ENCODE measurements at regions not wholly inside any gene's neighbourhood (a gene's known extent, or its start where the extent isn't known, plus 50 kb on each side); places are given as distances from the start of the nearest gene placed in this dataset.

GRCh38 chr1:87765681-87766070 lies 437.0 kb downstream of the LMO4 start:
- Histone ChIP-seq H3K36me3 (ENCODE audit: control insufficient read depth, insufficient read depth, low read length) (no peaks in the 10 kb centered on the region), H3K4me1 (ENCODE audit: control insufficient read depth, insufficient read depth, low read length, poor library complexity, severe bottlenecking) (no peaks in the 10 kb centered on the region), H3K27ac (ENCODE audit: low read depth, low read length, severe bottlenecking) (no peak overlapping the region), H3K9me3 (ENCODE audit: control insufficient read depth, low read length) (no peaks in the 10 kb centered on the region), H3K4me3 (ENCODE audit: extremely low read depth, insufficient read depth, low read length, poor library complexity, severe bottlenecking) (no peak overlapping the region)
- WGBS, 2 experiments (ENCODE audit: insufficient coverage in 2 of 2): no CpG with 5 or more reads among the region's 1 CpG

GRCh38 chr1:87766737-87767136 lies 438.1 kb downstream of the LMO4 start:
- Histone ChIP-seq H3K27ac (ENCODE audit: low read depth, low read length, severe bottlenecking) (no peak overlapping the region), H3K36me3 (ENCODE audit: control insufficient read depth, insufficient read depth, low read length) (no peaks in the 10 kb centered on the region), H3K4me3 (ENCODE audit: extremely low read depth, insufficient read depth, low read length, poor library complexity, severe bottlenecking) (no peak overlapping the region), H3K4me1 (ENCODE audit: control insufficient read depth, insufficient read depth, low read length, poor library complexity, severe bottlenecking) (no peaks in the 10 kb centered on the region), H3K9me3 (ENCODE audit: control insufficient read depth, low read length) (no peaks in the 10 kb centered on the region)
- WGBS, 2 experiments (ENCODE audit: insufficient coverage in 2 of 2): 100% methylated on average over 1 of the region's 1 CpG

- 86 to 100% methylated on average over 2 of the region's 3 CpGs for WGBS, 2 experiments (ENCODE audit: insufficient coverage in 2 of 2)
Measured at GRCh38 chr1:87778896-87779295, 450.2 kb downstream of the LMO4 start.

GRCh38 chr1:87781554-87781953 lies 452.9 kb downstream of the LMO4 start:
- WGBS, 2 experiments (ENCODE audit: insufficient coverage in 2 of 2): 80% methylated on average over 1 of the region's 1 CpG; no CpG with 5 or more reads in 1 of the 2 experiments
- Histone ChIP-seq H3K27ac (ENCODE audit: low read depth, low read length, severe bottlenecking) (no peak overlapping the region), H3K9me3 (ENCODE audit: control insufficient read depth, low read length) (peaks cover 3% of the 10 kb centered on the region), H3K4me3 (ENCODE audit: extremely low read depth, insufficient read depth, low read length, poor library complexity, severe bottlenecking) (no peak overlapping the region), H3K36me3 (ENCODE audit: control insufficient read depth, insufficient read depth, low read length) (no peaks in the 10 kb centered on the region), H3K4me1 (ENCODE audit: control insufficient read depth, insufficient read depth, low read length, poor library complexity, severe bottlenecking) (peaks cover 8% of the 10 kb centered on the region)

More at GRCh38 chr1:87778896-87779295, 450.2 kb downstream of the LMO4 start:
- peaks cover 3% of the 10 kb centered on the region for H3K9me3 ChIP-seq (ENCODE audit: control insufficient read depth, low read length)
- no peak overlapping the region for H3K27ac ChIP-seq (ENCODE audit: low read depth, low read length, severe bottlenecking)
- peaks cover 4% of the 10 kb centered on the region for H3K4me1 ChIP-seq (ENCODE audit: control insufficient read depth, insufficient read depth, low read length, poor library complexity, severe bottlenecking)
- H3K4me3 ChIP-seq (ENCODE audit: extremely low read depth, insufficient read depth, low read length, poor library complexity, severe bottlenecking): no peak overlapping the region
- no peaks in the 10 kb centered on the region for H3K36me3 ChIP-seq (ENCODE audit: control insufficient read depth, insufficient read depth, low read length)

- H3K4me1 ChIP-seq (ENCODE audit: control insufficient read depth, insufficient read depth, low read length, poor library complexity, severe bottlenecking): peaks cover 16% of the 10 kb centered on the region
- no peak overlapping the region for H3K4me3 ChIP-seq (ENCODE audit: extremely low read depth, insufficient read depth, low read length, poor library complexity, severe bottlenecking)
- no peak overlapping the region for H3K27ac ChIP-seq (ENCODE audit: low read depth, low read length, severe bottlenecking)
- peaks cover 3% of the 10 kb centered on the region for H3K9me3 ChIP-seq (ENCODE audit: control insufficient read depth, low read length)
- no peaks in the 10 kb centered on the region for H3K36me3 ChIP-seq (ENCODE audit: control insufficient read depth, insufficient read depth, low read length)
- WGBS, 2 experiments (ENCODE audit: insufficient coverage in 2 of 2): no CpG with 5 or more reads among the region's 2 CpGs
Measured at GRCh38 chr1:87783315-87783714, 454.6 kb downstream of the LMO4 start.

- 100% methylated on average over 1 of the region's 1 CpG; no CpG with 5 or more reads in 1 of the 2 experiments for WGBS, 2 experiments (ENCODE audit: insufficient coverage in 2 of 2)
- Histone ChIP-seq H3K36me3 (ENCODE audit: control insufficient read depth, insufficient read depth, low read length) (no peaks in the 10 kb centered on the region), H3K9me3 (ENCODE audit: control insufficient read depth, low read length) (no peaks in the 10 kb centered on the region), H3K27ac (ENCODE audit: low read depth, low read length, severe bottlenecking) (no peak overlapping the region), H3K4me1 (ENCODE audit: control insufficient read depth, insufficient read depth, low read length, poor library complexity, severe bottlenecking) (peaks cover 19% of the 10 kb centered on the region), H3K4me3 (ENCODE audit: extremely low read depth, insufficient read depth, low read length, poor library complexity, severe bottlenecking) (no peak overlapping the region)
Measured at GRCh38 chr1:87785386-87785785, 456.7 kb downstream of the LMO4 start.

GRCh38 chr1:87786229-87786628 lies 457.5 kb downstream of the LMO4 start:
- no peaks in the 10 kb centered on the region for H3K36me3 ChIP-seq (ENCODE audit: control insufficient read depth, insufficient read depth, low read length)
- H3K9me3 ChIP-seq (ENCODE audit: control insufficient read depth, low read length): no peaks in the 10 kb centered on the region
- peaks cover 19% of the 10 kb centered on the region for H3K4me1 ChIP-seq (ENCODE audit: control insufficient read depth, insufficient read depth, low read length, poor library complexity, severe bottlenecking)
- no peak overlapping the region for H3K4me3 ChIP-seq (ENCODE audit: extremely low read depth, insufficient read depth, low read length, poor library complexity, severe bottlenecking)
- 91% methylated on average over 1 of the region's 1 CpG; no CpG with 5 or more reads in 1 of the 2 experiments for WGBS, 2 experiments (ENCODE audit: insufficient coverage in 2 of 2)
- H3K27ac ChIP-seq (ENCODE audit: low read depth, low read length, severe bottlenecking): peak overlapping the region; percentile 80

GRCh38 chr1:87786861-87787545 lies 458.3 kb downstream of the LMO4 start:
- H3K27ac ChIP-seq (ENCODE audit: low read depth, low read length, severe bottlenecking): peak overlapping the region; percentile 80
- H3K4me1 ChIP-seq (ENCODE audit: control insufficient read depth, insufficient read depth, low read length, poor library complexity, severe bottlenecking): peaks cover 19% of the 10 kb centered on the region
- no peaks in the 10 kb centered on the region for H3K36me3 ChIP-seq (ENCODE audit: control insufficient read depth, insufficient read depth, low read length)
- 25 to 58% methylated on average over 1 of the region's 5 CpGs for WGBS, 2 experiments (ENCODE audit: insufficient coverage in 2 of 2)
- no peak overlapping the region for H3K4me3 ChIP-seq (ENCODE audit: extremely low read depth, insufficient read depth, low read length, poor library complexity, severe bottlenecking)
- H3K9me3 ChIP-seq (ENCODE audit: control insufficient read depth, low read length): no peaks in the 10 kb centered on the region

- H3K27ac ChIP-seq (ENCODE audit: low read depth, low read length, severe bottlenecking): peak overlapping the region; percentile 80
- no peak overlapping the region for H3K4me3 ChIP-seq (ENCODE audit: extremely low read depth, insufficient read depth, low read length, poor library complexity, severe bottlenecking)
- WGBS, 2 experiments (ENCODE audit: insufficient coverage in 2 of 2): no CpG with 5 or more reads among the region's 3 CpGs
- H3K9me3 ChIP-seq (ENCODE audit: control insufficient read depth, low read length): no peaks in the 10 kb centered on the region
- peaks cover 22% of the 10 kb centered on the region for H3K4me1 ChIP-seq (ENCODE audit: control insufficient read depth, insufficient read depth, low read length, poor library complexity, severe bottlenecking)
- no peaks in the 10 kb centered on the region for H3K36me3 ChIP-seq (ENCODE audit: control insufficient read depth, insufficient read depth, low read length)
Measured at GRCh38 chr1:87787551-87787950, 458.9 kb downstream of the LMO4 start.

GRCh38 chr1:87790756-87791155 lies 462.1 kb downstream of the LMO4 start:
- H3K4me3 ChIP-seq (ENCODE audit: extremely low read depth, insufficient read depth, low read length, poor library complexity, severe bottlenecking): no peak overlapping the region
- no peaks in the 10 kb centered on the region for H3K9me3 ChIP-seq (ENCODE audit: control insufficient read depth, low read length)
- no peak overlapping the region for H3K27ac ChIP-seq (ENCODE audit: low read depth, low read length, severe bottlenecking)
- H3K36me3 ChIP-seq (ENCODE audit: control insufficient read depth, insufficient read depth, low read length): no peaks in the 10 kb centered on the region
- H3K4me1 ChIP-seq (ENCODE audit: control insufficient read depth, insufficient read depth, low read length, poor library complexity, severe bottlenecking): peaks cover 37% of the 10 kb centered on the region
- 94 to 100% methylated on average over 1 to 2 of the region's 2 CpGs for WGBS, 2 experiments (ENCODE audit: insufficient coverage in 2 of 2)

GRCh38 chr1:87791931-87792740 lies 463.5 kb downstream of the LMO4 start:
- Histone ChIP-seq H3K4me3 (ENCODE audit: extremely low read depth, insufficient read depth, low read length, poor library complexity, severe bottlenecking) (no peak overlapping the region), H3K4me1 (ENCODE audit: control insufficient read depth, insufficient read depth, low read length, poor library complexity, severe bottlenecking) (peaks cover 36% of the 10 kb centered on the region), H3K27ac (ENCODE audit: low read depth, low read length, severe bottlenecking) (no peak overlapping the region), H3K9me3 (ENCODE audit: control insufficient read depth, low read length) (no peaks in the 10 kb centered on the region), H3K36me3 (ENCODE audit: control insufficient read depth, insufficient read depth, low read length) (no peaks in the 10 kb centered on the region)
- 86% methylated on average over 1 of the region's 3 CpGs; no CpG with 5 or more reads in 1 of the 2 experiments for WGBS, 2 experiments (ENCODE audit: insufficient coverage in 2 of 2)

Measured in mesodermal cell (in vitro differentiated cells).